Choroid plexus epithelial cell (primary cell): ENCODE measurements at regions not wholly inside any gene's neighbourhood (a gene's known extent, or its start where the extent isn't known, plus 50 kb on each side); places are given as distances from the start of the nearest gene placed in this dataset.

ENCODE experiments used
- DNase-seq: peaks from one replicate; pipeline ENCODE4 v3.0.0-alpha.2; 2010; ENCODE audit warnings: low read depth
- H3K4me3 ChIP-seq: 2 replicates; pipeline ENCODE4 v1.5.1; 2011; ENCODE audit warnings: low read depth, mild to moderate bottlenecking, control low read depth, low read length, moderate library complexity
- CTCF ChIP-seq: conservative IDR thresholded peaks from 2 replicates; pipeline ENCODE4 v1.5.1; 2011; ENCODE audit warnings: low read depth, mild to moderate bottlenecking, control low read depth, inconsistent platforms, low read length, moderate library complexity

- no peak overlapping the region for H3K4me3 ChIP-seq
- TF ChIP-seq CTCF: no peak
- no peak for DNase-seq
Observed at GRCh38 chr10:2475711-2476217, 591.6 kb upstream of the PFKP start.

GRCh38 chr10:2471811-2472210 is 595.5 kb upstream of the PFKP start:
- TF ChIP-seq CTCF: no peak
- no peak for DNase-seq

GRCh38 chr10:2469802-2470201 is 597.5 kb upstream of the PFKP start:
- TF ChIP-seq CTCF: no peak
- H3K4me3 ChIP-seq: no peak overlapping the region
- DNase-seq: no peak

More at GRCh38 chr10:2471811-2472210, 595.5 kb upstream of the PFKP start:
- H3K4me3 ChIP-seq: no peak overlapping the region

- TF ChIP-seq CTCF: no peak
- no peak overlapping the region for H3K4me3 ChIP-seq
- DNase-seq: no peak
Observed at GRCh38 chr10:2464483-2464882, 602.9 kb upstream of the PFKP start.

GRCh38 chr10:2463316-2463715 is 604.0 kb upstream of the PFKP start:
- TF ChIP-seq CTCF: no peak
- DNase-seq: no peak
- no peak overlapping the region for H3K4me3 ChIP-seq

GRCh38 chr10:2462581-2462980 is 604.8 kb upstream of the PFKP start:
- no peak for DNase-seq
- H3K4me3 ChIP-seq: no peak overlapping the region
- TF ChIP-seq CTCF: no peak

GRCh38 chr10:2460812-2461211 is 606.5 kb upstream of the PFKP start:
- no peak overlapping the region for H3K4me3 ChIP-seq
- no peak for TF ChIP-seq CTCF
- DNase-seq: no peak
